ENCODE measurements at regions not wholly inside any gene's neighbourhood (a gene's known extent, or its start where the extent isn't known, plus 50 kb on each side); places are given as distances from the start of the nearest gene placed in this dataset.

DNA sequence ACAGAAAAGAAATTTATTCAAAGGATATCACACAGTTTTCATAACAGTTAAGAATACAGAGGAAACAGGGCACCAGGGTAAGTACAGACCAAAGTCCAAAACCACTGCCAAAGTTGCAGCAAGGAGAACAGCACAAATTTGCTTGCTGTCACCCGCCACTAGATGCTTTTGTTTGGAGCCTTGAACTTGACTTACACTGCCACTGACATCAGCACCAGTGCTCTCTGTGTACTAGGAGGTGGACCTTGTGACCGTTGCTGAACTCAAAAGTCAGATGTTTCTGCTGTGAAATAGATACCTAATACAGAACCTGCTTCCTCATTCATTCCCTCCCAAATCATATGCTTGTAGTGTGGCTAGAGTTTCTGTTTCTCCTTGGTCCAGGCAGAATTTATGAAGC lies 578.3 kb upstream of the TMEFF2 start (continued):
- no peak for TF ChIP-seq ELF4 (CRISPR knock-in tag; IDR thresholded peaks at IDR 0.05; ENCODE audit: borderline replicate concordance)
- TF ChIP-seq SOX13 (IDR thresholded peaks at IDR 0.05) = no peak
- TF ChIP-seq SOX13 (CRISPR knock-in tag; conservative IDR thresholded peaks at IDR 0.05 in 1 of 2, IDR thresholded peaks at IDR 0.05 in 1 of 2) = peak in 1 of 2 experiments; percentile 81; a peak in 2 of 4 replicates
- 0 out of 2 replicates have a peak, but pooled peaks have one; percentile 35 for TF ChIP-seq KDM3A (CRISPR knock-in tag; IDR thresholded peaks at IDR 0.05; ENCODE audit: low read depth)
- no peak for TF ChIP-seq LCORL (IDR thresholded peaks at IDR 0.05)
- TF ChIP-seq LCORL (CRISPR knock-in tag; IDR thresholded peaks at IDR 0.05) = peak; percentile 42; the same call in 1 of the 2 replicates
- no peak for TF ChIP-seq FOXC1 (CRISPR knock-in tag; IDR thresholded peaks at IDR 0.05; ENCODE audit: borderline replicate concordance)
- TF ChIP-seq, protein P1, sequence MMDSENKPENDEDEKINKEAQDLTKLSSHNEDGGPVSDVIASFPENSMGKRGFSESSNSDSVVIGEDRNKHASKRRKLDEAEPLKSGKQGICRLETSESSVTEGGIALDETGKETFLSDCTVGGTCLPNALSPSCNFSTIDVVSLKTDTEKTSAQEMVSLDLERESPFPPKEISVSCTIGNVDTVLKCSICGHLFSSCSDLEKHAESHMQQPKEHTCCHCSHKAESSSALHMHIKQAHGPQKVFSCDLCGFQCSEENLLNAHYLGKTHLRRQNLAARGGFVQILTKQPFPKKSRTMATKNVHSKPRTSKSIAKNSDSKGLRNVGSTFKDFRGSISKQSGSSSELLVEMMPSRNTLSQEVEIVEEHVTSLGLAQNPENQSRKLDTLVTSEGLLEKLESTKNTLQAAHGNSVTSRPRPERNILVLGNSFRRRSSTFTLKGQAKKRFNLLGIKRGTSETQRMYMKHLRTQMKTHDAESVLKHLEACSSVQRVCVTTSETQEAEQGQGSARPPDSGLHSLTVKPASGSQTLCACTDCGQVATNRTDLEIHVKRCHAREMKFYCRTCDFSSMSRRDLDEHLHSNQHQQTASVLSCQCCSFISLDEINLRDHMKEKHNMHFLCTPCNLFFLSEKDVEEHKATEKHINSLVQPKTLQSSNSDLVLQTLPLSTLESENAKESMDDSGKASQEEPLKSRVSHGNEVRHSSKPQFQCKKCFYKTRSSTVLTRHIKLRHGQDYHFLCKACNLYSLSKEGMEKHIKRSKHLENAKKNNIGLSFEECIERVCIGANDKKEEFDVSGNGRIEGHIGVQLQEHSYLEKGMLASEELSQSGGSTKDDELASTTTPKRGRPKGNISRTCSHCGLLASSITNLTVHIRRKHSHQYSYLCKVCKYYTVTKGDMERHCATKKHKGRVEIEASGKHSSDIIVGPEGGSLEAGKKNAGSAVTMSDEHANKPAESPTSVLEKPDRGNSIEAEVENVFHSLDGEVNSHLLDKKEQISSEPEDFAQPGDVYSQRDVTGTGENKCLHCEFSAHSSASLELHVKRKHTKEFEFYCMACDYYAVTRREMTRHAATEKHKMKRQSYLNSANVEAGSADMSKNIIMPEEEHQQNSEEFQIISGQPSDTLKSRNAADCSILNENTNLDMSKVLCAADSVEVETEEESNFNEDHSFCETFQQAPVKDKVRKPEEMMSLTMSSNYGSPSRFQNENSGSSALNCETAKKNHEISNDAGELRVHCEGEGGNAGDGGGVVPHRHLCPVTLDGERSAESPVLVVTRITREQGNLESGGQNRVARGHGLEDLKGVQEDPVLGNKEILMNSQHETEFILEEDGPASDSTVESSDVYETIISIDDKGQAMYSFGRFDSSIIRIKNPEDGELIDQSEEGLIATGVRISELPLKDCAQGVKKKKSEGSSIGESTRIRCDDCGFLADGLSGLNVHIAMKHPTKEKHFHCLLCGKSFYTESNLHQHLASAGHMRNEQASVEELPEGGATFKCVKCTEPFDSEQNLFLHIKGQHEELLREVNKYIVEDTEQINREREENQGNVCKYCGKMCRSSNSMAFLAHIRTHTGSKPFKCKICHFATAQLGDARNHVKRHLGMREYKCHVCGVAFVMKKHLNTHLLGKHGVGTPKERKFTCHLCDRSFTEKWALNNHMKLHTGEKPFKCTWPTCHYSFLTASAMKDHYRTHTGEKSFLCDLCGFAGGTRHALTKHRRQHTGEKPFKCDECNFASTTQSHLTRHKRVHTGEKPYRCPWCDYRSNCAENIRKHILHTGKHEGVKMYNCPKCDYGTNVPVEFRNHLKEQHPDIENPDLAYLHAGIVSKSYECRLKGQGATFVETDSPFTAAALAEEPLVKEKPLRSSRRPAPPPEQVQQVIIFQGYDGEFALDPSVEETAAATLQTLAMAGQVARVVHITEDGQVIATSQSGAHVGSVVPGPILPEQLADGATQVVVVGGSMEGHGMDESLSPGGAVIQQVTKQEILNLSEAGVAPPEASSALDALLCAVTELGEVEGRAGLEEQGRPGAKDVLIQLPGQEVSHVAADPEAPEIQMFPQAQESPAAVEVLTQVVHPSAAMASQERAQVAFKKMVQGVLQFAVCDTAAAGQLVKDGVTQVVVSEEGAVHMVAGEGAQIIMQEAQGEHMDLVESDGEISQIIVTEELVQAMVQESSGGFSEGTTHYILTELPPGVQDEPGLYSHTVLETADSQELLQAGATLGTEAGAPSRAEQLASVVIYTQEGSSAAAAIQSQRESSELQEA (CRISPR knock-in tag; IDR thresholded peaks at IDR 0.05; ENCODE audit: not compliant biosample characterization) = no peak
- no peak for TF ChIP-seq TBX2 (CRISPR knock-in tag; IDR thresholded peaks at IDR 0.05; ENCODE audit: borderline replicate concordance)
- TF ChIP-seq SP4 (CRISPR knock-in tag; IDR thresholded peaks at IDR 0.05) = 0 out of 2 replicates have a peak, but pooled peaks have one; percentile 29
- TF ChIP-seq, protein P2, sequence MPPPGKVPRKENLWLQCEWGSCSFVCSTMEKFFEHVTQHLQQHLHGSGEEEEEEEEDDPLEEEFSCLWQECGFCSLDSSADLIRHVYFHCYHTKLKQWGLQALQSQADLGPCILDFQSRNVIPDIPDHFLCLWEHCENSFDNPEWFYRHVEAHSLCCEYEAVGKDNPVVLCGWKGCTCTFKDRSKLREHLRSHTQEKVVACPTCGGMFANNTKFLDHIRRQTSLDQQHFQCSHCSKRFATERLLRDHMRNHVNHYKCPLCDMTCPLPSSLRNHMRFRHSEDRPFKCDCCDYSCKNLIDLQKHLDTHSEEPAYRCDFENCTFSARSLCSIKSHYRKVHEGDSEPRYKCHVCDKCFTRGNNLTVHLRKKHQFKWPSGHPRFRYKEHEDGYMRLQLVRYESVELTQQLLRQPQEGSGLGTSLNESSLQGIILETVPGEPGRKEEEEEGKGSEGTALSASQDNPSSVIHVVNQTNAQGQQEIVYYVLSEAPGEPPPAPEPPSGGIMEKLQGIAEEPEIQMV (CRISPR knock-in tag; IDR thresholded peaks at IDR 0.05; ENCODE audit: low read depth) = no peak
- TF ChIP-seq SNAPC2 (CRISPR knock-in tag; IDR thresholded peaks at IDR 0.05) = no peak
- TF ChIP-seq ZNF331 (CRISPR knock-in tag; IDR thresholded peaks at IDR 0.05) = peak; percentile 42; the same call in 1 of the 2 replicates
- peak; percentile 64; the same call in 1 of the 2 replicates for TF ChIP-seq ZNF761 (CRISPR knock-in tag; conservative IDR thresholded peaks at IDR 0.05)
- TF ChIP-seq GATA4 (IDR thresholded peaks at IDR 0.05; ENCODE audit: borderline replicate concordance, low read depth) = no peak
- TF ChIP-seq GZF1 (CRISPR knock-in tag; IDR thresholded peaks at IDR 0.05) = no peak
- peak; percentile 58; the same call in 1 of the 2 replicates for TF ChIP-seq NR2F2 (IDR thresholded peaks at IDR 0.05; ENCODE audit: borderline replicate concordance, low read depth)
- TF ChIP-seq NR2F1 (CRISPR knock-in tag; IDR thresholded peaks at IDR 0.05) = peak; percentile 57 to 58; a peak in 2 of 4 replicates
- TF ChIP-seq ZNF605 (CRISPR knock-in tag; IDR thresholded peaks at IDR 0.05) = 0 out of 2 replicates have a peak, but pooled peaks have one; percentile 35
- TF ChIP-seq CEBPG (CRISPR knock-in tag; IDR thresholded peaks at IDR 0.05) = peak; percentile 3; the same call in 1 of the 2 replicates
- TF ChIP-seq GABPB1 (CRISPR knock-in tag; IDR thresholded peaks at IDR 0.05) = peak; percentile 18; the same call in 1 of the 2 replicates
- no peak for TF ChIP-seq CENPX (CRISPR knock-in tag; IDR thresholded peaks at IDR 0.05)
